Neuronal stem cell (in vitro differentiated cells): ENCODE measurements at regions not wholly inside any gene's neighbourhood (a gene's known extent, or its start where the extent isn't known, plus 50 kb on each side); places are given as distances from the start of the nearest gene placed in this dataset.
"Not testable (repeated sequence)": the region's sequence is repeated elsewhere in the genome, so short reads cannot be mapped to it uniquely, and the experiment has no call there.

ENCODE experiments used
- DNase-seq: peaks from one replicate; pipeline ENCODE4 v3.0.0-alpha.2; 2013; ENCODE audit warnings: low spot score
- H2AFZ ChIP-seq: one replicate; pipeline ENCODE4 v1.6.1; 2013; ENCODE audit warnings: mild to moderate bottlenecking, low read length, inconsistent platforms
- H2AK5ac ChIP-seq: 2 replicates; pipeline ENCODE4 v1.6.1; 2013; ENCODE audit warnings: low read depth, mild to moderate bottlenecking, inconsistent platforms, low read length, moderate library complexity, mixed read lengths
- H2BK120ac ChIP-seq: 2 replicates; pipeline ENCODE4 v1.6.1; 2013; ENCODE audit warnings: low read depth, mild to moderate bottlenecking, inconsistent platforms, low read length, moderate library complexity, mixed read lengths
- H2BK12ac ChIP-seq: one replicate; pipeline ENCODE4 v1.6.1; 2013; ENCODE audit warnings: low read length, inconsistent platforms
- H2BK15ac ChIP-seq: 2 replicates; pipeline ENCODE4 v1.6.1; 2013; ENCODE audit warnings: mild to moderate bottlenecking, low read length, inconsistent platforms, mixed read lengths
- H2BK5ac ChIP-seq: one replicate; pipeline ENCODE4 v1.6.1; 2013; ENCODE audit warnings: inconsistent platforms, mild to moderate bottlenecking, low read length, moderate library complexity
- H3K14ac ChIP-seq: one replicate; pipeline ENCODE4 v1.6.1; 2013; ENCODE audit warnings: low read length, inconsistent platforms
- H3K18ac ChIP-seq: 2 replicates; pipeline ENCODE4 v1.6.1; 2013; ENCODE audit warnings: low read length, inconsistent platforms
- H3K23ac ChIP-seq: 2 replicates; pipeline ENCODE4 v1.6.1; 2013; ENCODE audit warnings: low read depth, mild to moderate bottlenecking, mixed read lengths, low read length, inconsistent platforms; ENCODE audit not compliant: poor library complexity
- H3K27ac ChIP-seq: replicated peaks from 3 replicates; pipeline ENCODE4 v1.5.1; 2013; ENCODE audit warnings: low read length, inconsistent platforms
- H3K27me3 ChIP-seq, 3 experiments: 2 replicates each; pipeline ENCODE4 v1.6.1; 2013; ENCODE audit warnings: low read length in 3 of 3, mild to moderate bottlenecking in 2 of 3, inconsistent platforms in 1 of 3, low read depth in 1 of 3, mixed read lengths in 1 of 3, moderate library complexity in 1 of 3; ENCODE audit not compliant: control insufficient read depth in 3 of 3, insufficient read depth in 3 of 3
- H3K36me3 ChIP-seq, 2 donors: replicated peaks in 1 of 2; 2 replicates each; pipeline ENCODE4 v1.6.1; 2013; ENCODE audit warnings: low read length in 2 of 2; ENCODE audit not compliant: control insufficient read depth in 2 of 2, insufficient read depth in 2 of 2
- H3K4ac ChIP-seq: 2 replicates; pipeline ENCODE4 v1.6.1; 2013; ENCODE audit warnings: inconsistent platforms, mild to moderate bottlenecking, low read length, moderate library complexity
- H3K4me1 ChIP-seq, 2 donors: 1 replicate in 1 of 2; 2 replicates in 1 of 2; pipeline ENCODE4 v1.6.1; 2013; ENCODE audit warnings: low read length in 2 of 2, low read depth in 1 of 2; ENCODE audit not compliant: control insufficient read depth in 2 of 2, insufficient read depth in 1 of 2
- H3K4me2 ChIP-seq: one replicate; pipeline ENCODE4 v1.6.1; 2013; ENCODE audit warnings: mild to moderate bottlenecking, low read length, inconsistent platforms; ENCODE audit not compliant: insufficient read depth, poor library complexity, severe bottlenecking
- H3K4me3 ChIP-seq, 2 donors: 2 replicates each; pipeline ENCODE4 v1.5.1; 2013; ENCODE audit warnings: low read length in 2 of 2, mild to moderate bottlenecking in 2 of 2, inconsistent platforms in 1 of 2, moderate library complexity in 1 of 2
- H3K79me1 ChIP-seq: one replicate; pipeline ENCODE4 v1.6.1; 2013; ENCODE audit warnings: low read depth, mild to moderate bottlenecking, inconsistent platforms, low read length, moderate library complexity
- H3K9ac ChIP-seq: one replicate; pipeline ENCODE4 v1.6.1; 2013; ENCODE audit warnings: mild to moderate bottlenecking, low read depth, low read length, inconsistent platforms; ENCODE audit not compliant: poor library complexity
- H3K9me3 ChIP-seq, 2 donors: replicated peaks in 1 of 2; 2 replicates each; pipeline versions ENCODE3 to v1.6.1; 2013; ENCODE audit warnings: low read length in 2 of 2, mild to moderate bottlenecking in 2 of 2, inconsistent platforms in 1 of 2, low read depth in 1 of 2, mixed read lengths in 1 of 2, moderate library complexity in 1 of 2; ENCODE audit not compliant: control insufficient read depth in 2 of 2, insufficient read depth in 1 of 2
- H4K8ac ChIP-seq: one replicate; pipeline ENCODE4 v1.6.1; 2013; ENCODE audit warnings: low read depth, mild to moderate bottlenecking, inconsistent platforms, low read length, moderate library complexity
- H4K91ac ChIP-seq: one replicate; pipeline ENCODE4 v1.6.1; 2013; ENCODE audit warnings: low read length, low read depth, mild to moderate bottlenecking, inconsistent platforms; ENCODE audit not compliant: poor library complexity
- WGBS, 2 donors: extraction: QIAGEN DNeasy Blood & Tissue Kit; methylation state at CpG; one replicate each; pipeline ENCODE4 v1.1.7; 2013; ENCODE audit warnings: missing lambda C conversion rate in 2 of 2, mixed read lengths in 1 of 2; ENCODE audit not compliant: insufficient read length in 2 of 2, insufficient replicate concordance in 1 of 2; ENCODE audit errors: extremely low coverage in 2 of 2; 5-methylcytosine and 5-hydroxymethylcytosine counted together

- DNase-seq, H2BK15ac ChIP-seq, H3K79me1 ChIP-seq, H2AK5ac ChIP-seq, H3K18ac ChIP-seq, H3K27ac ChIP-seq, H2AFZ ChIP-seq, H3K9ac ChIP-seq, H2BK12ac ChIP-seq, H4K8ac ChIP-seq, H3K14ac ChIP-seq, H2BK120ac ChIP-seq, H3K27me3 ChIP-seq, H3K9me3 ChIP-seq, H2BK5ac ChIP-seq, H3K4me3 ChIP-seq, H3K23ac ChIP-seq, H3K4me2 ChIP-seq, H4K91ac ChIP-seq, H3K4ac ChIP-seq, H3K36me3 ChIP-seq, H3K4me1 ChIP-seq: not testable (repeated sequence)
- no CpG with 5 or more reads among the region's 3 CpGs for whole genome bisulfite sequencing, 2 donors
These were observed 68.6 kb upstream of the IZUMO1R start for GRCh38 chr11:94235772-94236171.

- no CpG with 5 or more reads among the region's 4 CpGs for WGBS, 2 donors
- H3K4me1 ChIP-seq, result not testable (repeated sequence)
These were observed 68.0 kb upstream of the IZUMO1R start for GRCh38 chr11:94236416-94236815.

GRCh38 chr11:94237447-94238153 is 66.8 kb upstream of the IZUMO1R start:
- H3K4me2 ChIP-seq, H3K4me3 ChIP-seq, H2BK15ac ChIP-seq, H3K4ac ChIP-seq, H3K79me1 ChIP-seq, H3K36me3 ChIP-seq, H4K8ac ChIP-seq, H3K9me3 ChIP-seq, H3K9ac ChIP-seq, H3K4me1 ChIP-seq, H3K23ac ChIP-seq, H2BK120ac ChIP-seq, DNase-seq, H3K27me3 ChIP-seq, H3K27ac ChIP-seq, H2BK5ac ChIP-seq, H2AK5ac ChIP-seq: not testable (repeated sequence)
- Histone ChIP-seq H3K18ac (peak overlapping the region; percentile 9), H3K14ac (peak overlapping the region; percentile 12), H4K91ac (peak overlapping the region; percentile 60), H2BK12ac (peak overlapping the region; percentile 48), H2AFZ (peak overlapping the region; percentile 72)
- WGBS, 2 donors, result no CpG with 5 or more reads among the region's 18 CpGs

More at GRCh38 chr11:94236416-94236815, 68.0 kb upstream of the IZUMO1R start:
- DNase-seq, H3K27me3 ChIP-seq, H3K23ac ChIP-seq, H2BK12ac ChIP-seq, H2BK120ac ChIP-seq, H3K9me3 ChIP-seq, H3K18ac ChIP-seq, H3K4me3 ChIP-seq, H3K27ac ChIP-seq, H3K36me3 ChIP-seq, H3K79me1 ChIP-seq, H2BK15ac ChIP-seq, H3K4me2 ChIP-seq, H2AFZ ChIP-seq, H2BK5ac ChIP-seq, H2AK5ac ChIP-seq, H3K9ac ChIP-seq, H4K91ac ChIP-seq, H4K8ac ChIP-seq, H3K14ac ChIP-seq, H3K4ac ChIP-seq: not testable (repeated sequence)

- H2BK15ac ChIP-seq, H2BK5ac ChIP-seq, H3K9me3 ChIP-seq, H2BK120ac ChIP-seq, H4K8ac ChIP-seq, H3K23ac ChIP-seq, H3K4ac ChIP-seq, H4K91ac ChIP-seq, H3K79me1 ChIP-seq, H3K27ac ChIP-seq, H3K36me3 ChIP-seq, H3K27me3 ChIP-seq, H3K14ac ChIP-seq, H3K4me3 ChIP-seq, H3K9ac ChIP-seq, H3K4me1 ChIP-seq, H2BK12ac ChIP-seq, H3K4me2 ChIP-seq, DNase-seq, H2AK5ac ChIP-seq: not testable (repeated sequence)
- WGBS, 2 donors, result no CpG with 5 or more reads among the region's 24 CpGs
- Histone ChIP-seq H3K18ac (peak overlapping the region; percentile 76), H2AFZ (peak overlapping the region; percentile 72)
These were observed 66.1 kb upstream of the IZUMO1R start for GRCh38 chr11:94238154-94238735.
